C4-2B (cell line): ENCODE measurements at regions not wholly inside any gene's neighbourhood (a gene's known extent, or its start where the extent isn't known, plus 50 kb on each side); places are given as distances from the start of the nearest gene placed in this dataset.

Source experiments
- H3K27ac ChIP-seq: fragments of 450-650 bp; 2 replicates; pipeline ENCODE4 v1.5.1; 2017
- ZFX ChIP-seq: fragments of 450-650 bp; IDR thresholded peaks from 2 replicates; pipeline ENCODE4 v1.6.1; 2017
- TF ChIP-seq, protein P1 (sequence below): fragments of 450-650 bp; conservative IDR thresholded peaks from 2 replicates; pipeline ENCODE4 v1.5.1; 2017; ENCODE audit warnings: mild to moderate bottlenecking

DNA sequence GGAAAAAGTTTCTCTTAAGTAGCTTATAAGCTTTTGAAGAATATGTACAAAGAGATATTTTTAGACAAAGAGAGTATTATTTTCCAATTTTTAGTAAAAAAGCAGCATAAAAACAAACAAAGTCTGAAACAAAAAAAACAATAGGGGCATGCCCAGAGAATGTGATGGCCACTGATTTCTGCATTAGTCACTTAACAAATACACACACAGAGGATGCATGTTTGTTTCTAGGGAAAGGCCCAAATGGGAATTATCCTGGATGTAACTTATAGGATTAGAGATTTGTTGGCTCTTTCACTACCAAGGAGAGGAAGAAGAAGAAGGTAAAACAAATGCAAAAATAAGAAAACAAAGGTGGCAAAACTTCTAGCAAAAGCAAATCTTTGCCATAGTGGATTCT is 95.9 kb upstream of the SCOC start:
- no peak overlapping the region for H3K27ac ChIP-seq
- TF ChIP-seq, protein P1, sequence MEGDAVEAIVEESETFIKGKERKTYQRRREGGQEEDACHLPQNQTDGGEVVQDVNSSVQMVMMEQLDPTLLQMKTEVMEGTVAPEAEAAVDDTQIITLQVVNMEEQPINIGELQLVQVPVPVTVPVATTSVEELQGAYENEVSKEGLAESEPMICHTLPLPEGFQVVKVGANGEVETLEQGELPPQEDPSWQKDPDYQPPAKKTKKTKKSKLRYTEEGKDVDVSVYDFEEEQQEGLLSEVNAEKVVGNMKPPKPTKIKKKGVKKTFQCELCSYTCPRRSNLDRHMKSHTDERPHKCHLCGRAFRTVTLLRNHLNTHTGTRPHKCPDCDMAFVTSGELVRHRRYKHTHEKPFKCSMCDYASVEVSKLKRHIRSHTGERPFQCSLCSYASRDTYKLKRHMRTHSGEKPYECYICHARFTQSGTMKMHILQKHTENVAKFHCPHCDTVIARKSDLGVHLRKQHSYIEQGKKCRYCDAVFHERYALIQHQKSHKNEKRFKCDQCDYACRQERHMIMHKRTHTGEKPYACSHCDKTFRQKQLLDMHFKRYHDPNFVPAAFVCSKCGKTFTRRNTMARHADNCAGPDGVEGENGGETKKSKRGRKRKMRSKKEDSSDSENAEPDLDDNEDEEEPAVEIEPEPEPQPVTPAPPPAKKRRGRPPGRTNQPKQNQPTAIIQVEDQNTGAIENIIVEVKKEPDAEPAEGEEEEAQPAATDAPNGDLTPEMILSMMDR = no peak
- no peak for TF ChIP-seq ZFX

DNA sequence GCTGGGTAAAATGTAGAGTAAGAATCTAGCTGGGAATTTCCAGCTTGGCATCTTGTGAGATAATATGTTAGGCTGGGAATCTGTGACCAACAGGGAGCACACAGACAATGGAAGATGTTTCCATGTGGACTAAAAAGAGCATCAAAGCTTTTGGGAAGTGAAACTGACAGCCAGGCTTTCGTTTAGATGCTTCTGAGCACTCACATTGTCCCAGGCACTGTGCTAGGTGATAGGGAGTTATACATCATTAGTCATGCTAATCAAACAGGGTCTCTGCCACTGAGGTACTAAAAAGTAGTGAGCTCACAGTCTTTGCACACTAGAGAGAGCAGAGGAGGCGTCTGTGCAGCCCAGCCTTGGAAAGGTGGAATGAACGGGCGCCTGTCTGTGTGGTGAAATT is 101.9 kb upstream of the SCOC start:
- H3K27ac ChIP-seq = no peak overlapping the region
- TF ChIP-seq, protein P1 = no peak
- no peak for TF ChIP-seq ZFX

DNA sequence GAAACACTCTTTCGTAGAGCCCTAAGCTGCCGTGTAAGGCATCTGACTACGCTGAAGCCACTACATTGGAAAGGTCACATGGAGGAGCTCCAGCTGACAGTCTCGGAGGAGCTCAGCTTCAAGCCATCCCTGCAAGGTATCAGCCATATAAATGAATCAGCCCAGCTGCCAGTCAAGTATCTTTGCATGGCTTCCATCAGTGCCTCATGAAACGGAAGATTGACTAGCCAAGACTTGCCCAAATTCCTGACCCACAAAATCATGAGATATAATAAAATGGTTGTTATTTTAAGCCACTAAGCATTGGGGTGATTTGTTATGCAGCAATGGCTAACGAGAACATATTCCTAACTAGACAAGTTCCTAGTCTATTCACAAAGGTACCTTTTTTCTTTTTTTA is 104.1 kb upstream of the SCOC start:
- H3K27ac ChIP-seq = no peak overlapping the region
- TF ChIP-seq, protein P1 = no peak
- TF ChIP-seq ZFX = no peak

DNA sequence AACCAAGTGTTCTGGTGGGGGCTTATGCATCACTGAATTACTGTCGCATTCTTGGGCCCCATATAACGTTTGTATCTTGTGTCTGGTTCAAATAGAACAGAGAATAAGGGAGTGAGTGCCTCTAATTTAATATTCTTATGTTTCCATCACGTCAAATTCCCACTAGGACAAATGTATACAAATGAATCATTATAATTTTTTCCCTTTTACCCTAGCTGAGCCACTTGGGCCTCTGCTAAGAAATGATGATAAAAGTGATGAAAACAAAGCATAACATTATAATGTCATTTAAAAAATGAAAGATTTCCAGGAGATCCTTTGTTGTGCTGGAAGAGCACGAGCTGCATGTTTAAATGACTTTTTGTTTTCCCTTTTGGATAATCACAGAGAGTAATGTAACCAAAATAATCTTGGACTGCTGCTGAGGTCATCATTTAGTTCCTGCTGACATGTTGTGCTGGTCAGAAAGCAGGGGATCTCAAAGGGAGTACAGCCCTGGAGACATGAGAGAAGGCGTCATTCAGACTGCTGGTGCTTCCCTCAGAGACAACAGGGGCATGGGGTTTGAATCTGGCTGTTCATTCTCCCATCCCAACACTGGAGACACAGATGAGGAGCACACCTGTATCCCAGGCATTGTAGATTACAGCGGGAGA is 105.1 kb upstream of the SCOC start:
- H3K27ac ChIP-seq = no peak overlapping the region
- TF ChIP-seq, protein P1 = no peak
- TF ChIP-seq ZFX = no peak

DNA sequence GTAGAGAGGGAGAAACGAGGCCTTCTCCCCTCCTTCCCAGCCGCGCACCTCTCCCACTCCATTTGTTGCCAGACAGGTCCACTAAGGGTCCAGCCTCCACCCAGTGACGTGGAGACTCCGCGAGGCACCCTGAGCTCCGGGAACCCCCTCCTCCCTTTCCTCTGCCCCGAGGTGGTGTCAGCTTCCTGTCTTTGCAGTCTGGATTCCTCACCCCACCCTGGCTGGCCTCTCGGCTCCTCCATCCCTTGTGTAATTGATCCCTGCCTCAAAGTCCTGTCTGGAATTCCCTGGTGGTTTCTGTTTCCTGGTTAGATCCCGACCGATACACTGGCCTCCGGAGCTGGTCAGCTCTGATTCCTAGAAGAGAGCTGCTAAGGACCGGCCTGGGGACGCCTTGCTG is 105.9 kb upstream of the SCOC start:
- TF ChIP-seq ZFX = no peak
- TF ChIP-seq, protein P1 = no peak
- H3K27ac ChIP-seq = no peak overlapping the region

DNA sequence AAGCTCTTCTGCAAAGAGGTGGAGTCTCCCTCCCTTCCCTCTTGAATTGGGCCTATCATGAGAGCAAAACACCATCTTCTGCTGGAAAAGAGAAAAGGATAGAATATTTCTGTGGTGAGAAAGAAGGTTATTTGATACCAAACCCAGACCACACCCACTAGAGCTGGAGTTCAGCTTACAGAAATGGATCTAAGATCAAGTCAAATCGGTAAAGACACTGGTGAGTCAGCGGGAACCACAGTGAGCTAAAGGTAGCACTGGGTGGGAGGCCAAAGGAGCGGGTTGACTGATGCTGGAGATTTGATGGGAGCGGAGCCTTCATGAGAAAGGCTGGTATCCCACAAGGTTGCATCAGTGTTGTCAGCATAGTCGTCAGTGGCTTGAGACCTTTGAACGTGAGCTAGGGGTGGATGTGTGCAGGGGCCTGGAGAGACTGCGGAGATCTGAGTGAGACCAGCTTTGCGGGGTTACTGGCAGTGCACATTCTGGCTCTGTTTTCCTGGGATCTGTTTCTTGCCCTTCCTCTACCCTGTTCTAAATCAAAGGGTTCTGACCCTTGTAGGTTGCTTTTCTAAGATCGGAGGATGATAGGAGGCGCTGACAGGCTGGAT is 106.4 kb upstream of the SCOC start:
- H3K27ac ChIP-seq = no peak overlapping the region
- TF ChIP-seq, protein P1 = no peak
- TF ChIP-seq ZFX = no peak

DNA sequence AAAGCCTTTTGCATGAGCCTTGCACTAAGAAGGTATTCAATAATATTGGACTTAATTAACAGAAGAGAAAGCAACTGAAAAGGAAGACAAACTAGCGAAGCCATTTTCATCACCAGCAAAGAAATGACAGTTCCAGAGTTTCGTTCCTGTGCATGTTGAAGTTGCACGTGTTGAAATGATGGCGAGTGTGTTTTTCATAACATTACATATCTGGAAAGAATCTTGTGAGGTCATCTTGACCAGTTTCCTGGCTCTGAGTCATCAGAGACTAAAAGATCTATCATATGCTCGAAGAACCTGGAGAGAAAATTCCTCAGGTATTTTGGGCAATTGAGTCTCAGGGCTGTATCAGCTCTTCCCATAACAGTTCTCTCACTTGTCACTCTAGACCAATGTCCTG is 106.2 kb upstream of the MAML3 start:
- H3K27ac ChIP-seq = no peak overlapping the region
- TF ChIP-seq, protein P1 = no peak
- TF ChIP-seq ZFX = no peak
